NCI-H1105 (cell line): ENCODE measurements at regions not wholly inside any gene's neighbourhood (a gene's known extent, or its start where the extent isn't known, plus 50 kb on each side); places are given as distances from the start of the nearest gene placed in this dataset.
A peak's percentile ranks its signal among the peaks of the same experiment; 100 is the strongest.
"Not testable (repeated sequence)": the region's sequence is repeated elsewhere in the genome, so short reads cannot be mapped to it uniquely, and the experiment has no call there.

ENCODE experiments used
- DNase-seq: peaks from one replicate; lab custom pipeline; 2025; lab: John Stamatoyannopoulos, UW

DNA sequence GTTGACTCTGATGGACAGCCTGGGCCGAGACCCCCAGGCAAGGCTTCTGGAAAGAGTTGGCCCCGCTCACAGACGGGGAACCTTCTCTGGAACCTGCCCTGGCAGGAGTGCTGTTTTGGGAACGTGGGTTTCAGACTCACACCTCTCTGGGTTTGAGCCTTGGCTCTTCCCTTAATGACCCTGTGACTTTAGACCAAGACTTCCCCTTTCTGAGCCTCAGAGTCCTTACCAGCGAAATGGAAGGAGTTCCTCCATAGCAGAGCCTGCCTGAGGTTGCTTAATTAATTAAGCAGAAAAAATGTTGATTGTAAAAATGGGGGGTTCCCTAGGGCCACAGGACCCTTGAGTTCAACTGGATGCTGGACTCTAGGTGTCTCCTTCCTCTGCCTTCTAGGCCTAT, 408.2 kb downstream of the SEC14L1 start:
- no peak for DNase-seq

DNA sequence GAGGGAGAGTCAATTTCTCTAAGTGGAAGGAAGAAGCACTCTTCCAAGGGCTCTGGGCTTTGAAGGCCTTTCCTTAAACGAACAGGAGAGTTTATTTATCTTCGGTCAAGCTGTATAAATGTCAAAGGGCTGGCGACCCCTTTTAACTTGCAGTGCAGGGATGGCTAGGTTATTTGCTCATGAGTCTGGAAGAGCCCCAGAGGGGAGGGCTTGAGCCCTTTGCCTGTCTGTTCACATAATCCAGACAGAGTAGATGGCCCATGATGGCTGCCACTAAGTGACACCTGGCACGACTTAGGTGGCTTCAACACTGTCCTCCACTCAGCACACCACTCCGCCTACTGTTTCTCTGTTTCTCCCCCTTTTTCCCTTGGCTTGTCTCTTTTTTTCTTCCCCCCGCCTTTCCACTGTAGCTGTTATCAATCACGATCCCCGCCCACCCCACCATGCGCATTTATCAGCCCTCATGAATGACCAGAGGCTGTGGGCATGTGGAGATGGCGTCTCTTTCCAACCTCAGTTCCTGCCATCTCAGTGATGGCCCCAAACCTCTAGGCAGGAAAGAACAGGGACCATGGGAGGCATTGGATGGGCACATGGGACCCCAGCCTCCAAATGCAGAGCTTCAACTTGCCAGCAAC, 408.7 kb upstream of the TNRC6C start:
- no peak for DNase-seq

DNA sequence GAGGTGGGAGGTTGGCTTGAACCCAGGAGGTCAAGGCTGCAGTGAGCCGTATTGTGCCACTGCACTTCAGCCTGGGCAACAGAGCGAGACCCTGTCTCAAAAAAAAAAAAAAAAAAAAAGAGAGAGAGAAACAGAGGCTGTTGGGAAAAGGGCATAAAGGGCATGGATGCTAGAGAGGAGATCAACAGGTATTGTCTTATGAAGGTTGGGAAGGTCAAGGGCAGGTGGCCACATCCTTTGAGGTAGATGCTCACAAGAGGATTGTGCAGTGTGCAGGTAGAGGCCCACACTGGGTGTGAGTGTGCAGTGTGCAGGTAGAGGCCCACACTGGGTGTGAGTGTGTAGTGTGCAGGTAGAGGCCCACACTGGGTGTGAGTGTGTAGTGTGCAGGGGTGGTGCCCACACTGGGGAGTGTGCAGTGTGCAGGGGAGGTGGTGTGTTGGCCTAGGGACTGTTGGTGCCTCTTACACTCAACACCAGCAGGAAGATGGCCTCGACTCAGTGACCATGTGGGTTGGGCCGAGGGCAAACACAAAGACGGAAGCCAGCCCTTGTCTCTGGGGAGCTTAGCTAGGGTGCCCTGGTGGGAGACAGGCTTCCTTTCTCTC, 404.9 kb upstream of the TNRC6C start:
- no peak for DNase-seq

DNA sequence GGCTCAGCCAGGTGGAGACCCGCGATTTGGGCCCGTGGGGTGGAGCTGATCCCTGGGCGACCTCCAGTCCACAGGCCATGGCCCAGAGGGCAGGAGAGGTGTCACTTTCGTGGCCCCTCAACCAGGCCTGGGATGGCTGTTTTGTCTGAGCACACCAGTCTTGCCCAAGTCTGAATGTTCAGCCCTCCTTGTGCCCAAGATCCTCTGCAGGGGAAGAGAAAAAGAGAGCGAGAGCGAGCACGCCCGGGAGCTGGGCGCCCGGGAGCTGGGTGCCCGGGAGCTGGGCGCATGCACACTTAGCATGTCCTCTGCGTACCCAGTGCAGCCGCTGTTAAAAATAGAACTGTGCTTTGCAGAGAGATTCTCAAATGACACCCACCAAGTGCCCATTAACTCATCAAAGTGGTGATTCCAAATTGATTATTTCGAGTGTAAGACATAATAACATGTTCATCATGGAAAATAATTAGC, 403.3 kb upstream of the TNRC6C start:
- peak; percentile 70 for DNase-seq

DNA sequence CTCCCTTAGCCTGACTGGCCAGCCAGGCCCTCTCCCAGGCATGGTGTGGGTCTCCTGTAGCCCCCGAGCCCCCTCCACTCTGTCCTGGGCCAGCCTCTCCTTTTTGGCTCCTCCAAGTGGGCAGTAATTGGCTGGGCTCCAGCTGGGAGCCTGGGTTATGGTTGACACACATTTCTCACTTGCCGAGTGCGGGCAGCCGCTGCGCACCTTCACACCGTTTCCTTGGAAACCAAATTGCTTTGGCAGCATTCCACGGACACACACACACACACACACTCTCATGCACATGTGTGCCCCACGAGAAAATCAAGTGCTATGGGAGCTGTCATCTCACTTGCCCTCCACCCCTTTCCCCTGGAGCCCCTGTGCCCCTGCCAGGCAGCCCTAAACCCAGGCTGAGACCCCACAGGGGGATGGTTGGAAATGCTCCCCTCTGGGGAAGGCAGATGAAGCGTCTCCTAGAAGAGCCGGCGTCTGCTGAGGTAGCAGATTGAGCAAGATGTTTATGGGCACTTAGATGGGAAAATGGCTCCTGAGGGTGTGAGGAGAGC, 402.7 kb upstream of the TNRC6C start:
- peak; percentile 84 for DNase-seq

DNA sequence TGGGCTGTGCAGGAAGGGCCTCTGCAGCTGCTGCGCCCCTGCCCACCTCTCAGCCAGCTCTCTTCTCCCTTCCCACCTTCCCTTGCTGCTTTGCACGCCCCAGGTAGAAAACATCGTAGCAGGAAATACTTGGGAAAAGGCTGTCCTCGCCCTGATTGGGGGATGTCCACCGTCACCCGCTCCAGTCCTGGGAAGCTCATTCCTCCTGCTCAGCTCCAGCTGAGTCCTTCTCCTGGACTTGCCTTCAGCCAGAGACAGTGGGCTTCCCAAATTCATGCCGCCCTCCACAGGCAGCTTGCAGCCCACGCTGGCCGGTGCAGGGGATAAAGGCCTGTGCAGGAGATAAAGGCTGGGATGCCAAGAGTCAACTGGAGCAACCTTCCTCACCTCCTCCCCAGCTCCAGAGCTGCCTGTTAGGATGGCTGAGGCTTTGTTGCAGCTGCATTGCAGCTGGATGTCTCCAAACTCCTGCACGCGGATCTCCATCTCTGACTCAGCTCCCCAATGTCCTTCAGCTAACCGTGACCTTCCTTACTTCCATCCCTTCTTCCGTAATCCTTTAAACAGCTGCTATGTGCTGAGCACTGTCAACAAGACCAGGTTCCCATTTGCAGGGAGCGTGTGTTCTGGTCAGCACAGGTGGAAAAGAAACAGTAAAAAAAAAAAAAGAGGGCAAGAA, 402.0 kb upstream of the TNRC6C start:
- DNase-seq, result no peak

DNA sequence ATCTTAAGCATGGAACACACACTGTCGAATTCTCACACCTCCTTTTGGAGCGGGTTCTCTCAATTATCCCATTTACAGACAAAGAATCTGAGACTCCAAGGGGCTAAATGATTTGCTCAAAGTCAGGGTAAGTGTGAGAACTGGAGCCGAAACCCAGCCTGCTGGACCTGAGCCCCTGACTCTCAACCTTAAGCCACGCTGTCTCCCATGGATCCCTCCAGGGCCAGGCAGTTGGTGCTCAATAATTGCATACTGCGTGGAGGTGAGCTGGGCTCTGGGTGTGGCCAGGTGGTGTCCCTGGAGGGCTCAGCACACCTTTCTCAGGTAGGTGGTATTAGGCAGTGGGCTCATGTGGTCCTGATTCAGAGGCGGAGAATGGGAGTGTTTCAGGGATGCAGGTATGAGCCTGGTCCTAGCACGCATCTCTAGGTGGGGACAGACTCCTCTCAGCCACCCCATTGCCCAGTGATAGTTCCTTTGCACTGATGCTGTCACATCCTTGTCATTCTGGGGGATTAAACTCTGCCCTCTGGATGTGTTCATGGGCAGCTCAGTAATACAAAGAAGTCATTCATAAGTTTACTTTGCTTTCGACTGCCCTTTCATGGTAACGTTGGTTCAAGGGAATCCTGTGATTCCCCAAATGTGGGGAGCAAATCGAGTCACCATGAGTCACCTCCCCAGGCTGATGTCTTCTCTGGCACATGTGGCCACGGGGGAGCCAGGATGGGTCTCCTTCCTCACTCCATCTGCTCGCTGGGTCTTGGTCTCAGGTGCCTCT, 399.5 kb upstream of the TNRC6C start:
- no peak for DNase-seq

DNA sequence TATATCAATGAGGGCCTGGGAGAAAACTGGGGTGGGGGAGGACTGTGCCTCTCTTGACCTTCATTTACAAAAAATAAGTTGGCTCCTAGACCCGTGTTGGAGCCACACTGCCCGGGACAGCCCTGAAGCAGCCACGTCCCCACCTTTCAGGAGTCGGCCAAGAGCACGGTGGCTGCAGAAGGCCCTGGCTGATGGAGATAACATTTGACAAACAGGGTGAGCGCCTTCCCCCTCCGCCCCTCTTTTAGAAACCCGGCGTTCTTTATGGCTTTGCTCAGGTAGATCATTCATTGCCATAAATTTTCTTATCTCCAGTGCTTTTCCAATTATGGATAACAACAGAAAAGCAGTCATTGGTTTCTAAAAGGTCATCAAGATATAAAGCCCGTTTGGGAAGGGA, 398.1 kb upstream of the TNRC6C start:
- DNase-seq, result no peak

DNA sequence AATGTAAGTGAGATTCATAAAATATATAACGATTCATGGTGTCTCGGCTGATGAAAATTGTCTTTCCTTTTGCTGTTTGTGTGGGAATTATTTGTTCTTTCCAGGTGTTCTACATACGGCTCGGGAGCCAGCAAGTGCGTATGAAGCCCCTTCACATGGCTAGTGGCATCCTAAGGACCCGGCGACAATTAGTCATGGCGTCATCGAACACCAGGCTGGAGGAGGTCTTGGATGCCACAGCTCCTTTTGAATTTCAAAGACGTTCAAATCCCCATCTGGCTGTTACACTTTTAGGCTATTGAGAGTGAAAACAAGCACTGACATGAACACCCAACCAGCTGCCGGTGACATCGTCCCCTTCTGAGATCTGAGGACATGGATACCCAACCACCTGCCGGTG, 397.7 kb upstream of the TNRC6C start:
- DNase-seq, result no peak

DNA sequence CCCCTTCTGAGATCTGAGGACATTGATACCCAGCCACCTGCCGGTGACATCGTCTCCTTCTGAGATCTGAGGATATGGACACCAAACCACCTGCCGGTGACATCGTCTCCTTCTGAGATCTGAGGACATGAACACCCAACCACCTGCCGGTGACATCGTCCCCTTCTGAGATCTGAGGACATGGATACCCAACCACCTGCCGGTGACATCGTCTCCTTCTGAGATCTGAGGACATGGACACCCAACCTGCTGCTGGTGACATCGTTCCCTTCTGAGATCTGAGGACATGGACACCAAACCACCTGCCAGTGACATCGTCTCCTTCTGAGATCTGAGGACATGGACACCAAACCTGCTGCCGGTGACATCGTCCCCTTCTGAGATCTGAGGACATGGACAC, 396.1 kb upstream of the TNRC6C start:
- not testable (repeated sequence) for DNase-seq

DNA sequence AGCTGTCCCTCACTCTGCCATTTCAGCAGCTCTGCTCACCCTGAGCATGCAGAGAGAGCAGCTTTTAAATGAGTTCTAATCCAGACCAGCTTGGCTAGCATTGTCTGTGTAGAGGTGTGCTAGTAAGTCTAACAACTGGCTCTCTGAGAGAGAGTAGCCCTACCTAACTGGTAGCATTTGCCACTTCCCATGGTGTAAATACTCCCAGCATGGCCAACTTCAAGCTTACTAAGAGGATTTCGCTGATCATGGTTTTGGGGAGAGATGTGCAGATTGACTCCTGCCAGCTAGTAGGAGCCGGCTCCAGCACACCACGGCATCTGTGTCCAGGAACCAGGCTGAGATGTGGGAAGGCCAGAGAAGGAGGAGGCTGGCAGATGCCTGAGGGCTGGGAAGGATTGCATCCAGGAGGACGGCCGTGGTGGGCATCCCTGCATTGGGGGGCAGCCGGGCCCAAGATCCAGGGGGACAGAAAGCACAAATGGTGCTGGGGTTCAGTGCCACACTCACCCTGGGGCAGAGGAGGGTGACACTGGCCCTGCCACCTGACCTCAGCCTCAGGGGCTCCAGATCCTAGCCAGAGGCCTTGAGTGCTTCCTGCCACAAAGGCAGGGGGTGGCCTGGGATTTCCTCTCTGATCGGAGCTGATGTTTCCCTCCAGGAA, 394.9 kb upstream of the TNRC6C start:
- DNase-seq, result no peak

DNA sequence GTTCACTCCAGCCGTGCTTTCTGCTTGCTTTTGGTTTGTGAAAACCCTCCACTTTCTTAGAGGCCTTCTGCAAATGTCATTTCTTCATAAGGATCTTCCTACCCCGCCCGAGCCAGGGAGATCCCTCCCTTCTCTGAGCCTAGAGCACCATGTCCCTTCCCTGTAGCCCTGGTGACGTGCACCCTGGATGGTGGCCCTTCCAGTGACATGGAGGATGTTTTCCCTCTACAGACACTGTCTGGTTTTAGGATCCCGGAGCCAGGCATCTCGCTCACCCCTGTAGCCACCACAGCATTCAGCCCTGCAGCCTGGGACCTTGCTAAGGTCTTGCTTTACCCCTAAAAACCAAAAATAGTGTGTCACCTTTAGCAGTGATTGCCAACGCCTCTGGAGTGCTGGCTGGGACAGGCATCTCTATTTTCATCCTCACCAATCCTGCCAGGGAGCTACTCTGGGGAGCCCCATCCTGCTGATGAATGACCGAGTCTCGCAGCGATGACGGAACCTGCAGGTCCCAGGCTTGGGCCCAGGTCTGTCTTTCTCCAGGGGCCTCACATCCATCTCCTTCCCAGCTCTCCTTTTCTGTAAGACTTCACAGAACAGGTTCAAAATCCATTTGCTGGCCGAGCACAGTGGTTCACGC, 394.1 kb upstream of the TNRC6C start:
- DNase-seq, result no peak

DNA sequence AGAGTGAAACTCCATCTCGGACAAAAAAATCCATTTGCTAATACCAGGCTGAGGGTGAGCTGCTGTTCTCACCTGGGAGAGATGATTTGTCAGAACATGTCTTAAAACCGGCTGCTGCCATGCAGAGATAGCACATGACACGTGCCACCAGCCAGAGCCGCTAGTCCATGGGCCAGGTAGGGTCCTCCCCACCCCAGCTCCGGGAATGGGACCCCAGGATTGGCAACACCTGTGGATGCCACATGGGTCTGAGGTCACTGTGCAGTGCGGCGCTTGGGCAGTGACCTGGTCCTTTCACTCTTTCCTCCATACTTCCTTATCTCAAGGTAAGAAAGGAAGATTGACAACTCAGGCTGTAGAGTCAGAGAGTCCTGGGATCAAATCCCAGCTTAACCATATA, 393.3 kb upstream of the TNRC6C start:
- DNase-seq, result no peak

DNA sequence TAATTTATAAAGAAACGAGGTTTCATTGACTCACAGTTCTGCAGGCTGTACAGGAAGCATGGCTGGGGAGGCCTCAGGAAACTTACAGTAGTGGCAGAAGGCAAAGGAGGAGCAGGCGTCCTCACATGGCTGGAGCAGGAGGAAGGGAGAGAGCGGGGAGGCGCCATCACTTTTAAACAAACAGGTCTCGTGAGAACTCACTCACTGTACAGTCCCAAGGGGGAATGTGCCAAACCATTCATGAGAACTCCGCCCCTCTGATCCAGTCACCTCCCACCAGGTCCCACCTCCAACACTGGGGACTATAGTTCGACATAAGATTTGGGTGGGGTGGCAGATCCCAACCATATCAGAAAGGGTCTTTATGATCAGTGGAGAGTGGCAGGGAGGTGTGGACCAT, 392.4 kb upstream of the TNRC6C start:
- DNase-seq, result no peak

DNA sequence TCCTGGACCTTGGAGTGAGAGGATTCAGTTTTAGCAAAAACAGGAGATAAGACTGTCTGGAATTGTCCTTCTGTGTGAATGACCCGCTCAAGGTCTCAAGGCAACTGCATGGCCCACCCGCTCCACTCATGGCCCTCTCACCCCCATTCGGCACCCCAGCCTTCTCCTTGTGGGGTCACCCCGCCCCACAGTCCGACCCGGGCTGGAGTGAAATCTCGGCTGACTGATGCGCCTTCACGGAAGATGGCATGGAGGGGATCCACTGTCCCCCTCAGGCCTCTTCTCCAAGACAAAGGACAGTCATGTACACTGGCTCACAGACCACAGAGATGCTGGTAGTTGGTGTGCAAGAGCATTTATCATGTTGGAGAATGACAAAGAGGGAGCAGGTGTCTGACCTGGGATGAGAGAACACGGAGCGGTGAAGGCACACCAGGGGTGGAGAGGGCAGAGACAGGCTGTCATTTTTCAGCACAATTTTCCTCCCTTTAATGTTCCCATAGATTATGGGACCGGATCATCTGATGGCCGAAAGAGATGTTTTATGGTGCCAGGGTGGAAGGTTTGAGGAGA, 391.9 kb upstream of the TNRC6C start:
- DNase-seq, result no peak

DNA sequence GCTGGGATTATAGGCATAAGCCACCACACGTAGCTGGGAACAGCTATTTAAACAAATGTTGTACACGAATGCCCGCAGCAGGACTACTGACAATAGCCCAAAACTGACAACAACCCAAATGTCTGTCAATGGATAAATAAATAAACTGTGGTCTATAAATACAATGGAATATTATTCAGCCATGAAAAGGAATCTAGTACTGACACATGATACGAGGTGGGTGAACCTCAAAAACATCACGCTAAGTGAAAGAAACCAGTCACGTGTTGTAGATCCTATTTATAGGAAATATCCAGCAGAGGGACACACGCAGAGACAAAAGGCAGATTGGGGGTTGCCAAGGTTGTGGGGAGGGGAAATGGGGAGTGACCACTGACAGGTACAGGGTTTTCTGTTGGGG, 390.0 kb upstream of the TNRC6C start:
- DNase-seq, result no peak

DNA sequence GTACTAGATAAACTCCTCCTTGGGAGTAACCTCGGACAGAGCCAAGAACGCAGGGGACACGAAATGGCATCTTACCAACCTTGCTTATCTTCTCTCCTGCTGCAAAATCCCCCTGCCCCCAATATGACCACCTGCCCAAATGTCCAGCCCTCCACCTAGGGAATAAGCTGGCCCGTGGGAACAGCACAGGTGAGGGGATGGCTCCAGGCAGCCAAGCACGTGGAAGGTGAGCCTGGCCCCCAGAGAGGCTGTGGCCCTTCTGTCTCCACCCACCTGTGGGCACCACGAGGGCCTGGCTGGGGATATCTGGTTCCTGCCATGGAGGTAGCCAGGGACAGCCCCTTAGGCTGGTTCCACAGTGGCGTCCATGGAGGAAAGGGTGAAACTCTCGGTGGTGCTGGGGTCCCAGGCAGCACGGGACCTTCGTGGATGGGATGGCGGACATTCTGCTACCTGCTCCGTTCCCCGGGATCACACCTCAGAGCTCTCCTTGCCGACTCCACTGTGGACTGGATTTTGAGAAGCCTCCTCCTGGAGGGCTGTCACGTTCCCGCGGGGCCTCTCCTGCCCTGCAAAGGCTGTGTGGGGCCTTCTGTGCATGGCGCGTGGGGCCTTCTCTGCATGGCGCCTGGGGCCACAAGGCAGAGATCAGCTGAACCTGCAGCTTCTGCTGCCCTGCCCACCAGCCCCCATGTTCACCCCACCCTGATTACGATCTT, 388.5 kb upstream of the TNRC6C start:
- no peak for DNase-seq

DNA sequence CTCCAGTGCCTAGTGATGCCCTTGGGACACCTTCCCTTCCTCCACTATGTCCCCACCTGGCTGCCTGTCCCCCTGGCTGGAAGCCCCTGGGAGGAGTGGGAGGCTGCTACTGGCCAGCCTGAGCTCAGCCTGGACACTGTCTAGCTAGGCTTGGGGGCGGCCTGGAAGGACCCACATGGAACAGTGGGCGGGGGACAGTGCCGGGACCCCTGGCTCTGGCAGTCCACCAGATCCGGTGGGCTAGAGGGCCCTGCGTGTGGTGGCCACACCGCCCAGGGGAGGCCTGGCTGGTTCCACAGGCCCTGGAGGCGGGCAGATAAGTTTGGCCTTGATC, 388.0 kb upstream of the TNRC6C start:
- no peak for DNase-seq

DNA sequence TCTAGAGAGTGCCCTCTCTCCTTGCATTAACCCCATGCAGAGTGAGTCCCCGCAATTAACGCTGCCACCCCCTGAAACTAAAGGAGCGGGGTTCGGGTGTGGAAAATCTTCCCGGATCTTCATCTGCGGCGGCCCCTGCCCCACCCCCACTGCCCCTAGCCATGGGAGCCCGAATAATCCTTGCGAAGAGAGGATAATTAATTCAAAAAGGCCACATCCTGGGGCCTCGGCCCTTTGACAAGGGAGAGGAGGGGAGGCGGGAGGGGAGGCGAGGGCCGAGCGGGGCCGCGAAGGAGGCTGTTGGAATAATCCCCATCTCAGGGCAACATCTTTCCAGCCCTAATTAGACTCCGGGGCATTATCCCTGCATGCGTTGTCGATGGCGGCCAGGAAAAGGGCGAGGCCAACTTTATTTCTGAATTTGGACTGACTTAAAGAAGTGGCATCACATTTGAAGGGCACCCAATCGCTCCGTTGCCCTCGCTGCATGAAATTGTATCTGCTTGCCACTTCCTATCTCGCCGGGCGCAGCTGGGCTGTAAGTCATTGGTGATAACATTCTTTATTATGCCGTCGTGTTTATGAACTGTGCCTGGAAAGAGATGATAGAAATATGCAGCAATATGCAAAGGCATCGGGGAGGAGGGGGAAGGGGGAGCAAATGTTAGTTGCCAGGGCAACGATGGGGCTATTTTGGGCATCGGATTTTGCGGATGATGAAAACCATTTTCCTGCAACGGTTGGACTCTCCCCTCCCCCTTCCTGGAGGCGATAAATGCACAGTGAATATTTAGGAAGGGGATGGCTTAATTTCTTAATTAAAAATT, 387.1 kb upstream of the TNRC6C start:
- DNase-seq, result no peak
